ENCODE measurements at regions not wholly inside any gene's neighbourhood (a gene's known extent, or its start where the extent isn't known, plus 50 kb on each side); places are given as distances from the start of the nearest gene placed in this dataset.

DNA sequence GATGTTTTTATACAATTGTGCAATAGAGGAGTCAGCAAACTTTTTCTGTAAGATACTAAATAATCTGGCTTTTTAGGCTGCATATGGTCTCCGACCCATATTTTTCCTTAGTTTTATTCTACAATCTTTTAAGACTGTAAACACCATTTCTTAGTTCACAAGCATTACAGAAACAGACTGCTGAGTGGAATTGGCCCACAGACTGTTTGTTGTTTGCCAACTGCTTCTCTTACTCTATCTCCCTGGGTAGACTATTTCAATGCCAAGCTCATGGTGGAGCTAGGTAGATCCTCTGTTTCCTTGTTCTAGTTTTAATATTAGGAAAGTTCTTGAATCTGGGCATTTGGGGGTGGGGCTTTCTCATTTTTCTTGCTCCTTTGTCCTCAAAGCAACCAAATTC, 857.6 kb downstream of the TLE1 start:
- TF ChIP-seq, protein P1, sequence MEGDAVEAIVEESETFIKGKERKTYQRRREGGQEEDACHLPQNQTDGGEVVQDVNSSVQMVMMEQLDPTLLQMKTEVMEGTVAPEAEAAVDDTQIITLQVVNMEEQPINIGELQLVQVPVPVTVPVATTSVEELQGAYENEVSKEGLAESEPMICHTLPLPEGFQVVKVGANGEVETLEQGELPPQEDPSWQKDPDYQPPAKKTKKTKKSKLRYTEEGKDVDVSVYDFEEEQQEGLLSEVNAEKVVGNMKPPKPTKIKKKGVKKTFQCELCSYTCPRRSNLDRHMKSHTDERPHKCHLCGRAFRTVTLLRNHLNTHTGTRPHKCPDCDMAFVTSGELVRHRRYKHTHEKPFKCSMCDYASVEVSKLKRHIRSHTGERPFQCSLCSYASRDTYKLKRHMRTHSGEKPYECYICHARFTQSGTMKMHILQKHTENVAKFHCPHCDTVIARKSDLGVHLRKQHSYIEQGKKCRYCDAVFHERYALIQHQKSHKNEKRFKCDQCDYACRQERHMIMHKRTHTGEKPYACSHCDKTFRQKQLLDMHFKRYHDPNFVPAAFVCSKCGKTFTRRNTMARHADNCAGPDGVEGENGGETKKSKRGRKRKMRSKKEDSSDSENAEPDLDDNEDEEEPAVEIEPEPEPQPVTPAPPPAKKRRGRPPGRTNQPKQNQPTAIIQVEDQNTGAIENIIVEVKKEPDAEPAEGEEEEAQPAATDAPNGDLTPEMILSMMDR (IDR thresholded peaks at IDR 0.05; ENCODE audit: poor library complexity) = no peak
- TF ChIP-seq EZH2 (IDR thresholded peaks at IDR 0.05; ENCODE audit: borderline replicate concordance) (no peak), EZH2phosphoT487 (IDR thresholded peaks at IDR 0.05; ENCODE audit: low read depth, severe bottlenecking, unreplicated experiment) (no peak)

Data from hepatocyte (in vitro differentiated cells).